ENCODE measurements at regions not wholly inside any gene's neighbourhood (a gene's known extent, or its start where the extent isn't known, plus 50 kb on each side); places are given as distances from the start of the nearest gene placed in this dataset.
"Not testable (repeated sequence)": the region's sequence is repeated elsewhere in the genome, so short reads cannot be mapped to it uniquely, and the experiment has no call there.

DNA sequence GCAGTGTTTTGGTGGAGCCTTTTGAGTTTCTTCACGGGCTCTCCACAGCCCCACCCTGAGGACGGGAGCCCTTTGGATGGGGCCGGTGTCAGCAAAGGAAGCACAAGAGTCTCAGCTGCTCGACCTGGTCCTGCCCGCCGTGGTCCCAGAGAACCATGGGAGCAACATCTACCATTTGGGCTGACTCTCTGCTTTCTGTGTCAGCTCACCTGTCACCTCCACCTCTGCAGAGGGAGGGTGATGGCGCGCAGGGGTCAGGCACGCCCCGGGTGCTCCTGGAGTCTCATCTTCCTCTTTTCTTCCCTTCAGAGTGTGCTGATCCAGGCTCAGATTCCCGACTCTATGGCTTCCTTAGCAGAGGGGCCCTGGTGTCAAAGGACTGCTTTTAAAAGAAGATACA lies 171.7 kb downstream of the LAT start:
- DNase-seq, result no peak

DNA sequence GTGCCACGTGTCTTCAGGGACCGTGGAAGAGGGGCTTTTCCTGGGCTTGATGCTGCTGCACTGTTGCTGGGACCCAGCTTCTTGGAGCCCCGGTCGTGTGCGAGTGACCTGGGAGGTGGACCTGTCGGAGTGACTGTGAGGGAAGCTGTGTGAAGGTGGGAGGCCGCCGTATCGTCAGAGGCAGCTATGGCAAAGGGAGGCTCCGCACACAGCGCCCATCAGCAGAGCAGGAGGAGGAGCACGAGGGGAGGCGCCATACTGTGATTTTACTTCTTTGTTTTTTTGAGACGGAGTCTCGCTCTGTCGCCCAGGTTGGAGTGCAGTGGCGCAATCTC lies 171.0 kb downstream of the LAT start:
- not testable (repeated sequence) for DNase-seq

- DNase-seq, result not testable (repeated sequence)
Observed at GRCh38 chr16:29155131-29155865, 170.4 kb downstream of the LAT start.

- no peak for DNase-seq
Observed at GRCh38 chr16:29154676-29155121, 169.8 kb downstream of the LAT start.

GRCh38 chr16:29154088-29154487 lies 169.2 kb downstream of the LAT start:
- DNase-seq, result no peak

DNA sequence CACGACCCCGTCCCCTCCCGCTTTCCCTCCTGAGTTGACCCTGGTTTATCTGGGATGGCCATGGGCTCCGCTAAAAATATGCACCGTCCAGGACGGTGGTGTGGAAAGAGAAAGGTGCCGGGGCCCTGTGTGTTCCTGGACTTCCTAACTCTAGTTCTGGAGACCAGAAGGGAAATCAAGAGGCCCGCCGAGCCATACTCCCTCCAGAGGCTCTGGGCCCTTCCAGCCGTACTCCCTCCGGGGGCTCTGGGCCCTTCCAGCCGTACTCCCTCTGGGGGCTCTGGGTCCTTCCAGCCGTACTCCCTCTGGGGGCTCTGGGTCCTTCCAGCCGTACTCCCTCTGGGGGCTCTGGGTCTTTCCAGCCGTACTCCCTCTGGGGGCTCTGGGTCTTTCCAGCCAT lies 168.5 kb downstream of the LAT start:
- not testable (repeated sequence) for DNase-seq

DNA sequence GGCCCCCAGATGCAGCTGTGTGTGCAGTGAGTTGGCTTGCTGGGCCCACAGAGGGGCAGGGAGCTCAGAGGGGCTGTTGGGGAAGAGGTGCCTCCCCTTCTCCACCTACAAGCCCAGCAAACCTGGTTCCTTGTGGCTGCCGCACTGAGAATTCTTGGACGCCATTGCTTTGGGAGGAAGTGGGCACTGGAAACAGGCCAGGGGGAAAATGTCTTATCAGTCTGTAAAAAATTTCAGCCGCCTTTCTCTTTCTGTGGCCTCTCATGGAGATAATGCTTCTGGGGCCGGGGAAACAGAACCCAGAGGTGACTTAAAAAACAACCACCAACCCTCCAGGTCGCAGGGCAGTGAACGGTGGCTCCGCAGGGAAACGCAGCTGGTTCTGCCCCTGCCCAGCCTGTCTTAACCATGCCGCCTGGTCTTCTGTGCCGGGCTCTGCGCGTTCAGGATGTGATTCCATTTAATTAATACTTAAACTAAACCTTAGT lies 167.7 kb downstream of the LAT start:
- not testable (repeated sequence) for DNase-seq

DNA sequence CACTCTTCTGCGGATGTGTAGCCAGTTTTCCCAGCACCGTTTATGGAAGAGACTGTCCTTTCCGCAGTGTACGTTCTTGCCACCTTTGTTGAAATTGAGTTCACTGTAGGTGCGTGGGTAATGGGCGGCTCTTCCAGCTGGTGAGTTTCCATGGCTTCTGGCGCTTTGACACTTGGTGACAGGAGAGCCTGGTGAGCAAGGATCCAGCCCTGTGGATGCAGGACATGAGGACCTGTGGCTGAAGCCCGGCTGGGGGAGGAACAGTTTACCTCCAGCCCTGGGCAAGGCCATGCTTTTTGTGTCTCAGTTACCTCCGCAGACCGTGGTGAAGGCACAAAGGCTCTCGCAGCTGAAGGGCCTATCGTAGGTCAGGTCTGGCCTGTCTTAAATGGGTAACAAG lies 166.5 kb downstream of the LAT start:
- DNase-seq, result no peak

GRCh38 chr16:29149912-29150311 lies 165.1 kb downstream of the LAT start:
- not testable (repeated sequence) for DNase-seq

DNA sequence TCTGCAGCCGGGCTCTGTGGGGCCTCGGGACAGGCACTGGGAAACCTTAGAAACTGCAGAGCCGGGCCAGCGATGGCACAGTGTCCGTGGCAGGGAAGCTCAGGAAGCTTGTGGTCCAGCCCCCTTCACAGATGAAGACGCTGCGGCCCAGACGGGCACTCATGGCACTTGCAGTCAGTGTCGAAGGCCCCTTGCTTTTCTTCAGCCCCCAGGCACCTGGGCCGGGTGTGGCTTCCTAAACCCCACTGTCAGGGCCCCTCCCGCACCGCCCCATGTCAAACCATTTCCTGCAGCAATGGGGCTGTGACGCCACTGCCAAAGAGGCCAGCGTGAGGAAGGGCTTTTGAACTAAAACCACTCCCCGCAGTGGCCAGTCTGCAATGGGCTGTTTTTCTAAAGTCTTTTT lies 164.0 kb downstream of the LAT start:
- DNase-seq, result no peak

DNA sequence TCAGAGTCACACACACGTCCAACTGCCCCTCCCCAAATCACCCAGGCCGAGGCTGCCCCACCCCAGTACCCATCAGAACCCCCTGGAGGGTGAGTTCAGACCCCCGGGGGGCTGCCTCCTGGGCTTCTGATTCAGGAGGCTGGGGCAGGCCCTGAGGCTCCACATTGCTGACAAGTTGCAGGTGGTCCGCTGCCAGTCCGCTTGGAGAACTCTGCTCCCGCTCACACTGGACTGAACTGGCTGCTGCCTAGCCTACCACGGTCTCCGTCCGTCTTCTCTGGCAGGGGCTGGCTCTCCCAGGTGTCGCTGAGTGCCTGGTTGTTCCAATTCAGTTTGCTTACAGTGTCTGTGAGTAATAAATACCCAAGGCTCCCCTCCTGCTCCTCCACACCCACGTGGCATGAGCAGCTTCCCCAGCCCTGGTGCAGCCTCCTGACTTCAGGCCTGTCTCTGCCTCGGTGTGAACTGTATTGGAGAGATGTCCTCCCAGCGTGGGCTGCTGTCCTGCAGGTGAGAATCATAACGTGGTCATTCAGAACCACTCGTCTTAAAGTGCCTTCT lies 163.4 kb downstream of the LAT start:
- no peak for DNase-seq

GRCh38 chr16:29147710-29148109 lies 162.9 kb downstream of the LAT start:
- DNase-seq, result not testable (repeated sequence)

- not testable (repeated sequence) for DNase-seq
Observed at GRCh38 chr16:29146808-29147643, 162.2 kb downstream of the LAT start.

GRCh38 chr16:29146266-29146665 lies 161.4 kb downstream of the LAT start:
- no peak for DNase-seq

- not testable (repeated sequence) for DNase-seq
Observed at GRCh38 chr16:29145486-29146225, 160.8 kb downstream of the LAT start.

DNA sequence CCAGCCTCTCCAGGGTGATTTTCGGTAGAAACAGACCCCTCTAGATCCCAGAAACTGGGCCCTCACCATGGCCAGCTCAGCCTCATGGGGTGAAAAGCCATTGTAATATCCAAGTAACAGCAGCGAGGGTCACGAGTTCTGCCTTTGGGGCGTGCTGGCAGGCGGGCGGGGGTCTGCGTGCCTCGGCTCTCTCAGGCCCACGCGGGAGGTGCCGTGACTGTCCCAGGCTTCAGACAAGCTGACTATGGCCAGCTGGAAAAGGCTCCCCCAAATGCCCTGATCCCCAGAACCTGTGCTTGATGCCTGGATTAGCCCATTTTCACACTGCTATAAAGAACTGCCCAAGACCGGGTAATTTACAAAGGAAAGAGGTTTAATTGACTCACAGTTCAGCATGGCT lies 160.2 kb downstream of the LAT start:
- DNase-seq, result not testable (repeated sequence)

DNA sequence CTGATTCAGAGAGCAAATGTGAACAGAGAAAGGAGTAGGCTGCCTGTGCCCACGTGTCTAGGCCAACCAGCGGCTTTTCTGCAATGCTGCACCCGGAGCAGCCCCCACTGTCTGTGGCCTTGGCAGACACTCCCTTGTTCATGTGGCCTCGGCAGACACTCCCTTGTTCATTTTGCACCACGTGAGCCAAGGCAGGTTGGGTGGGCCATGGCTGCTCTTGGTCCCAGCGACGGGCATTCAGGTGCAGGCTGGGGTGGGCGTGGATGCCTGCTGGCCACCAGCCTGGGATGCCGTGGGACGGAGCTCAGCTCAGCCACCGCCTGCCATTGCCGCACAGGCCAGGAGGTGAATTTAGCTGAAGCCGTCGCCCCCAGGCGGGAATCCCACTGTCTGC lies 159.8 kb downstream of the LAT start:
- not testable (repeated sequence) for DNase-seq

DNA sequence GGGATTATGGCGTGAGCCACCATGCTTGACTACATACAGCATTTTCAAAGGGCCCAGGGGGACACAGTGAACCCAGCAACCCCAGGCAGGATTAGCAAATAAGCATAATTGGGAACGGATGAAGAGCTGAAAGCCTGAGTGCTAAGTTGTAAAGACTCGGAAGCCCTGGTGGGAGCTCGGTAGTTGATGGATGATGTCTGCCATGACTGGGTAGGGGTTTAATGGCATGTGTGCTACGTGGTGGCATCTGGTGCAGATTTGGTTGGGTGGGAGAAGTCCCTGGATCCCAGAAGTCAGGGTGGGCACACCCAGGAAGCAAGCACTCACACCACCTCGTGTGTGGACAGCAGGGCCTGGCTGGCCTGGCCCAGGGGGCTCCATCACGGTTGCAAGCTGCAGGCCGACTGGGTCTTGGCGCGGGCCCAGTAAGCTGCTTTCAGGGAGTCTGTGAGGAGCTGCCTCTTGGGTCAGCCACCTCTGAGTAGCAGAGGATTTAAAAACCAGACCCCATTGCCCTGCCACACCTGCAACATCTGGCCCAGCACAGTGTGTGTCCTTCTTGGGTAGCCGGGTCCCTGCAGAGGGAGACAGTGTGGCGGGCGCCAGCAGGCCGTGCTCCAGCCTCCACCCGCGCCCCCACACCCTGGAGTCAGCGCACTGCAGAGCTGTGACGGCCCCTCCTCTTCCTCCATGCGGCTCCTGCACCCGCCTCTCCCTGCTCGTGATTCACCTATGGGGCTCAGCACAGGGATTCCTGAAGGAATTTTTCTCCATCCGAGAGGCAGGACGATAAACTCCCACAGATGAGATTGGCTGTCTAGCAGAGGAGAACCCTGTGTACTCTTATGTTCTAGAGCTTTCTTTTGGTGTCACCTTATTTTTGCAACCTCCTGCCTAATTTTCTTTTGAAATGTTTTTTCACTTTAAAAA lies 159.2 kb downstream of the LAT start:
- DNase-seq, result not testable (repeated sequence)

- not testable (repeated sequence) for DNase-seq
Observed at GRCh38 chr16:29142506-29142905, 157.7 kb downstream of the LAT start.

GRCh38 chr16:29141586-29142324 lies 156.9 kb downstream of the LAT start:
- no peak for DNase-seq

DNA sequence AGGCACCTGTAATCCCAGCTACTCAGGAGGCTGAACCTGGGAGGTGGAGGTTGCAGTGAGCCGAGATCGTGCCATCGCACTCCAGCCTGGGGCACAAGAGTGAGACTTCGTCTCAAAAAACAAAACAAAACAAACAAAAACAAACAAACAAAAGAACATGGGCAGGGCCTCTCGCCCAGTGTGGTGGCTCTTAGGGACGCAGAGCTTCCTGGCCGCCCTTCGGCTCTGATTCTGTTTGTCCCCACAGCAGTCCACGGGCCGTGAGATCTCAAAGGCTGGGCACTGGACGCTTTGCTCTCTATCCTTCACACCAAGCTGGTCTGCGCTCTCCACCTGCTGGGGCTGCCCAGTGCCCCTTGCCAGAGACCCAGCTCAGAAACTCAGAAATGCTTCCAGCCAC lies 156.3 kb downstream of the LAT start:
- DNase-seq, result not testable (repeated sequence)

Data from NCI-H1417 treated with DMSO at 0.1 percent for 48 hours (cell line).